DND-41 (cell line): ENCODE measurements at regions not wholly inside any gene's neighbourhood (a gene's known extent, or its start where the extent isn't known, plus 50 kb on each side); places are given as distances from the start of the nearest gene placed in this dataset.
"Not testable (repeated sequence)": the region's sequence is repeated elsewhere in the genome, so short reads cannot be mapped to it uniquely, and the experiment has no call there.

Source experiments
- CTCF ChIP-seq: IDR thresholded peaks from 2 replicates; pipeline ENCODE4 v1.5.1; 2012; ENCODE audit warnings: borderline replicate concordance, low read length, moderate library complexity, mild to moderate bottlenecking; ENCODE audit not compliant: poor library complexity, severe bottlenecking; ENCODE audit errors: extremely low read depth
- EZH2 ChIP-seq: IDR thresholded peaks from 3 replicates; pipeline ENCODE4 v1.6.1; 2012; ENCODE audit warnings: borderline replicate concordance, low read depth, mild to moderate bottlenecking, moderate library complexity, low read length, inconsistent platforms; ENCODE audit not compliant: severe bottlenecking

GRCh38 chr5:124609685-124610084, 136.8 kb downstream of the ZNF608 start:
- TF ChIP-seq CTCF, EZH2: not testable (repeated sequence)
